Stimulated activated CD8-positive, alpha-beta memory T cell treated with anti-CD3 and anti-CD28 coated beads, Interleukin-7, amount 100 ng/mL, for 1 hour (primary cell): ENCODE measurements at regions not wholly inside any gene's neighbourhood (a gene's known extent, or its start where the extent isn't known, plus 50 kb on each side); places are given as distances from the start of the nearest gene placed in this dataset.

Experiments
- DNase-seq, 2 donors: peaks; one replicate each; pipeline ENCODE4 v3.0.0-alpha.2; 2020; ENCODE audit warnings: low read depth in 2 of 2

DNA sequence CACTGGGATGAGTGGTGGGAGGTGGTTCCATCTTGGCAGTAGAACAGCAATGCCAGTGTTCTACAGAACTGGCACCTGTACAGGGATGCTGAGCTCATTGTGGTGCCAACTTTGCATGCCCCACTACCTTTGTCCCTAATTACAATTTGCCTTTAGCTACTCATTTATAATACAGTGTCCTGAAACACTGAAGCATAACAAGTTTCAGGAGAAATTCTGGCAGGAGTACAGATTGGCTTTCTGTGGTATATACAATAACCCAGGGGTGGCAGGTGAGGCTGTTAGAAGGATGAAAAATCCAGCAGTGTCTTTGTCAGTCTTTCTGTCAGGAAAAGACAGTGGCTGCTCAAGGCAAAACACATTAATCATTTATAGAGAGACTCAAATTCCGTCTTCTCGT lies 240.3 kb downstream of the FAM76B start:
- no peak for DNase-seq

DNA sequence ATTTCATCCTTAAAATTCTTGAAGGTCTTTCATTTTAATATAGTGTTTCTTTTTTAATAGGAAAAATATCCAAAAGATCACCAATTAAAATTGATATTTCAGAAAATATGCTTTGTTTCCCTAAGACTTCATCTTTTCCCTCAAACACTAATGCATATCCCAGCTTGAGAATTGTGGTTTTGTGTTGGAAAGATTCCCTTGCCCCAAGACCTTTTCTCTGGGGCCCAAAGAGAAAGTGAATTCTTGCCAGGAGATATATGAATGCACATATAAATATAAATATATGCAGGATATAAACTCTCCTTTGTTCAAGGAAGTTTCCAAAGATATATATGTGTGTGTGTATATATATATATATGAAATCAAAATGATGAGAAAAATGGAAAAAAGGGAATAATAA lies 241.2 kb downstream of the FAM76B start:
- DNase-seq: no peak

DNA sequence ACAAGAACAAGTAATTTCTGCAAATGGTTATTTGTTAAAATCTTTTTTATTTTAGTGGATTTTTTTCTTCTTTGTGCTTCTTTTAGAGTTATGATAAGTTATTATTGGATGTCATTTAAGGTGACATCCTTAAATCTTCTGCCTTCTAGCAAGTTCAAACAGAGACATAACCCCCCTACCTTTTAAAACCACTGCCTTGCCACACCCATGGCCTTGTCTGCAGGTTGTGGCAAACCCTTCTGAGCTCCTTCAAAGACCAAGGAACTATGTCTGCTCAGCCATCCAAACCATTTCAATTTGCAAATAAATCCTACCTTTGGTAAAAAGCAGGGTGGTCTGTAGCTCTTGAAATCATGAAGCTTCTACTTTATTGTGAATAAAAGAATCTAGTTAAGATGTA lies 241.6 kb downstream of the FAM76B start:
- no peak for DNase-seq

DNA sequence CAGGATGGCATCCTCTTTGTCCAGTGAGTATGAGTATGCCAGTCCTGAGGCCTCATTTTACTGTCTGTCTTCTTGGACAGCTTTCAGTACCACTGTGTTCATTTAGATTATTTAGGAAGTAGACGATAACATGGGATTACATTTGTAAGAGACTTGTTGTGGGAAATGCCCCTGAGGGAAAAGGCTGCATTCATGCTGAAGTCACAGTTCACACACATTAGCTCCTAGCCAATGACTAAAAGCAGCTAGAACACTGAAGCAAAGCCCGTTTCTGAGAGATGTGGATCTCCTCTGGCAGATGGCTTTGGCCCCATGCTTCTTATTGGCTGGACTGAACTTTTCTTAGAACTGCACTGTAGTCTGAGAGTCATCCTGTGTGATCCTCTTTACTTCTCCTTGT lies 242.4 kb downstream of the FAM76B start:
- DNase-seq: no peak

DNA sequence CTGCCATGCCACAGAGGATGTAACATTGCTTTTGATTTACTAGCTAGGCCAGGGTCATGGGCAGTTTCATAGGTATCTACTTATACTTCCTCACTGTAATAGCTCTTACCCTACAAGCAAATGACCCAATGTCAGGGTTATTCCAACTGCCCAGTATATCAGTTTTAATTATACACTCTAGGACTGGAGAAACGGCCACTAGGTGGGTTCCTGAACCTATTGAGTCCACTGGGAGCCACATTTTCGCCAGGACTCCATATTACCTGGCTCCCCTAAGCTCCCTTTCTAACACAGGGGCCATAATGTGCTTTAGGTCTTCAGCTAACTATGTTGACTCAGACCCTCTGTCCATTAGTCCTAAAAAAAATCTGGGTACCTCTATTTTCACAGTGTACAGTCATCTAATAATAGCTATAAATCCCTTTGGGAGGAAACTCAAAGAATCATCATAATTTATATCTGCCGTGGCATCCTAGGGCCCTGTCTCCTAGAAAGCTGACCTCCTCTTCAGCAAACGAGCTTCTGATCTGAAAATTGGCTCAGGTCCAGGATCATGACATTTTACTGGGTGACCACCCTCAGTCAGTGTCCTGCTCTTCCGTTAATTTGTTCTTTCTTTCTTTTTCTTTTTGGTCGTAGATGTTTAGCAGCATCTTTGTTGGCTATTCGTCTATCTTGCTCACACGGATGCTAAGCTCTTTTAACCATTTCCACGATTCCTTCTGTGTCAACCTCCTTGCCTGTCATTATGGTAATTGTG lies 244.3 kb downstream of the FAM76B start:
- no peak for DNase-seq

DNA sequence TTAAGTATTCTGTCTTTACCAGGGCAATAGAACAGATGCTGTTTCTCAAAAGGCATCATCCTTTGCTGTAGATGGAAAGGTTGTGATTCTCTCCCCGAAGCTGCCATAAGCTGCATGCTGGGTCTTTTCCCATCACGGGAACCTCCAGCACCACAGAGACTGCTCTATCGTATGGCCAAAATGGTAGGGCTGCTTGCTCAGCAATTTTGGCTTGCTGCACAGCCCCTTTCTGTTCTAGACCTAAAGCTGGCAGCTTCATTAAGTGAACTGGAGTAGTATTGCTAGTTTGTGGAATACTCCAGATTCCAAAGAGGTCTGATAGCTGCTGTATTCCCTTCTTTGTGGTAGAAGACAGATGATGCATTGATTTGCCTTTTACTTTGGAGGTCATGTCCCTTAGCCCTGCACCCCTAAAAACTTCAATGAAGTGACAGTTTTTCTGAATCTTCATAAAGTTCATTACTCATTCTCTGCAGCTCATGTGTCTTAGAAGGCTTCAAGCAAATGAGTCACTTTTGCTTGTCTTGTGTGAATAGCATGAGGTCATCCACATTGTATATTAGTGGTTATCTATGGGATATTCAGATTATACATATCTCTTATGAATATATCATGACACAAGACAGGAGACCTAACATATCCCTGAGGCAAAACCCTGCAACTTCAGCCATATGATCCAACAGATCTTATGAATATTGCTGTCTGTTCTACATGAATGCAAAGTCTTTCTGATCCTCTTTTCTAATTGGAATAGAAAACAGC lies 245.3 kb downstream of the FAM76B start:
- no peak for DNase-seq

DNA sequence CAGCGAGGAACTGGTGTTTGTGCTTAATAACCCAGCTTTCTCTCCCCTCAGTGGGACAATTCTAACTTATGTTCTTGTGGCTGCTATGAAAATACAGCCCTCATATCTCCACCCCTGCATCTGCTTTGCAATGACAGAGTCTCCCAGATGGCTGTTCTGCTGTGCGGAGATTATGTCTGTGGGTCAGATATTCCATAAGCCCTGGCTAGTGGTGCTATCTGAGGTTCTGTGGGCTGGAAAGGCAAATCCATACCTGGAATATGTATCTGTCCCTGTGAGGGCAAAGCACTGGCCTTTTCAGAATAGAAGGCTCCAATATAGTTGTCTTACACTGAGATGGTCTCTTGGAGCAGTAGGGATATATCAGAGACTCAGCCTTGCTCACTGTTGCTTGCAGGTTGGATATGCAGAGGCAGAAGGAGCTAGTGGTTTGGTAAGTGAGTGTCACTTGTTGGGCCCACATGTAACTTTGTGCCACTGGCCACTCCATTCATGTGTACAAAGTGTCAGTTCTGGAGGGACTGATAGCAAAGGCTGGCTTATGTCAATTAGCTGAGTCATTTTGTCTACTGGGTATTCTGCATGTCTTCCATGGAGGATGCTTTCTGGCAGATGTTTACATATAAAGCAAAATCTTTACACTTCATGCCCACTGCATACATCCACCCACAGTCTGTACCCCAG lies 246.6 kb downstream of the FAM76B start:
- DNase-seq: no peak

DNA sequence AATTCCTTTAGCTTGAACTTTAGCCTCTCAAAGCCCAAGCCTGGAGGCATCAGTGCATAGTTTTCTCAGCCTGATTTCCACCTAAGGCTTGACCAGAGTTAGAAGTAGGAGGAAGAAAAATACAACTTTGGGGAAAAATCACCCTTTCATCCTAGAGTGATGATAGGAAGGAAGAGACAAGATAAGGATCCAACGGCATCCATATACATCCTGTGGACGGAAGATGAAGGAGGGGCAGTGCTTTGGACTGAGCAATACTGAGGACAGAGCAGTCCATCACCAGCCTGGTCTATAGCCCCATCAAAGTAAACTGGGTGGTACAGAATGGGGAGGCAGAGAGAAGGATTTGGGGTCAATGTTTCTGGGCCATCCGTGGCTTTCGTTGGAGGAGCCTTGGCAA lies 247.9 kb downstream of the FAM76B start:
- no peak for DNase-seq

DNA sequence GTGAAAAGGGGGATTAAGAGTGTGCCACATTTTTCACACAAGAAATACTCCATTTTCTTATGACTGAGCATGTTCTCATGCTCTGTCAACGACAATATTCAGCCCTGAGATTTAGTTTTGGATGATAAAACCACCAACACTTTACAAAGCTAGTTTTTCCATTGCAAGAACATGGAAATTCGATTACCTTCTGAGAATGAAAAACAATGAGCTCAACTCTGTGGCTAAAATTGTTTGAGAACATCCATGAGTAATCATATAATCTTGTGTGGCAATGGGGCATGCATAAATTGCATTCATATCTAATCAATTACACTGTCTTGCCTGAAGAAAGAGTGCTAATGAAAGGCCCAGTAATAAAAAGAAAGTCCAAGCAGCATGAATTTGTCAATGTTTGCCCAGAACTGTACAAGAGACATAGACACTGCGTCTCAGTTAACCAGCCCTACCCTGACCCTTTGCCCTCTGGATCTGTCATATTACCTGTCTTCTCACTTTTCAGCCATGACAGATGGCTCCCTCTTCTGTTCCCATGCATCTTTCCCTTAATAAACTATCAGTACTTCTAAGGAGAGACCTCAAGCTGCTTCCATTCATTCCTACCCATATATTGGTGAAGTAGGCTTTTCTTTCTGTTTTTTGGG lies 253.4 kb downstream of the FAM76B start:
- DNase-seq: no peak

DNA sequence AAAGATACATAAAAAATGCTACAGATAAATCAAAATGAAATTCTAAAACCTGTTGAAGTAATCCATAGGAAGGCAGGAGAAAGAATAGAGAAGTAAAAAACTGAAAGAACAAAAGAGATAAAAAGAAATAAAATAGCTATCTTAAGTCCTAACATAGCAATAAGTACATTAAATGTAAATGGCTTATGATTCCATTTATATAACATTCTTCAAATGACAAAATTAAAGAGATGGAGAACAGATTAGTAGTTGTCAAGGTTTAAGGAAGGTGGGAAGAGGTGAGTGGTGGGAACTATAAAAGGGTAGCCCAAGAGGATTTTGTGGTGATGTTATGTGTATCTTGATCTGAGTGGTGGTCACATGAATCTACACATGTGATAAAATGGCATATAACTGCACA lies 254.8 kb downstream of the FAM76B start:
- no peak for DNase-seq

DNA sequence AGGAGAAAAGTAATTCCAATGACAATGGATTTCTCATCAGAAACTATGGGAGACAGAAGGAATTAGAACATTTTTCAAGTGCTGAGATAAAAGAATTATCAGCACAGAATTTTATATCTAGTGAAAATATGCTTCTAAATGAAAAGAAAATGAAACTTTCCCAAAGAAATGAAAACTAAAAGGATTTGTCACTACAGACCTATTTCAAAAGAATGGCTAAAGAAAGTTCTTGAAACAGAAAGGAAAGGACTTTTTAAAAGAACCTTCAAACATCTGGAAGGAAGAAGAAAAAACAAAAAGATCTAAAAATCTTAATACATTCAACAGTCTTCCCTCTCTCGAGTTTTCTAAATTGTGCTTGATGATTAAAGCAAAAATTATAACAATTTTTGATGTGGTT lies 255.4 kb downstream of the FAM76B start:
- no peak for DNase-seq

DNA sequence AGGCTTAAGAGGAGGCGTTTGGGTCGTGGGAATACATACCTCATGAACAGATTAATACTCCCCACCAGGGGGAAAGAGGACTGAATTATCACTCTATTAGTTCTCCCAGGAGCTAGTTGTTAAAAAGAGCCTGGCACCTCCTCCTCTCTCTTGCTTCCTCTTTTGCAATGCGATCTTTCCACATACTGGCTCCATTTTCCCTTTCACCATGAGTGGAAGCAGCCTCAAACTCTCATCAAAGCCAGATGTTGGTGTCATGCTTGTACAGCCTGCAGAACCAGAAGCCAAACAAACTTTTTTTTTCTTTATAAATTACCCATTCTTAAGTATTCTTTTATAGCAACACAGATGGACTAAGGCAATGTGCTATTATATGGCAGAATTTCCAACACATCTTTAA lies 258.5 kb downstream of the FAM76B start:
- no peak for DNase-seq

DNA sequence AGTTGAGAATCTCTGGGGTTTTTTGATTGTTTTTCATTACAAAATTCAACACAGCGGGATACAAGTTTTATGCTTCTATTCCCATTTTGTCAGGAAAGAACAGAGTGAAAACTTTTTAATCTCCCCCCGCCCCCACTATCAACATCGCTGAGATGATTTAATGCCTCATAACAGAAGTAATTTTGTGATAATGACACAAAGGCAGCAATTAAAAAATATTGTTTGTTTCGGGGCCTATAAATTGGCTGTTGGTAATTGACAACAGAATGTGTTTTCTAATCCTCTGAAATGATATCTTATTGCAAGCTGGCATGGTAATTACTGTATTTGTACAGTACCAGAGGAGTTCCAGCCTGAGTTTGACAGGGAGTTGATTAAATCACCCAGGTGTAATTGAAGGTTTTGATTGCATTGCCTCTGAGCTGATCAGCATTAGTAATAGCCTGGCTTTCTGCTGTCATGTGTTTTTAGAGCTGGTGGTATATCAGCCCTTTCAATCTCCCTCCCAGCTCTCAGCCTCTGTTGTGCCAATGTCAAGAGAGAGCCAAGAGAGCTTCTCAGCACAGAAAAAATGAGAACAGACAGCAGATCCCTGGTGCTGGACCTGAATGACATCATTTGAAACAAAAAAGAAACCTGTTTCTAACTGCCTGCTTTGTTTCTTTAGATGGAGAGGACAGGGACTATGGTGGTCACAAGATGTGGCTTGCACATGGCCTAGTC lies 265.1 kb downstream of the FAM76B start:
- no peak for DNase-seq

DNA sequence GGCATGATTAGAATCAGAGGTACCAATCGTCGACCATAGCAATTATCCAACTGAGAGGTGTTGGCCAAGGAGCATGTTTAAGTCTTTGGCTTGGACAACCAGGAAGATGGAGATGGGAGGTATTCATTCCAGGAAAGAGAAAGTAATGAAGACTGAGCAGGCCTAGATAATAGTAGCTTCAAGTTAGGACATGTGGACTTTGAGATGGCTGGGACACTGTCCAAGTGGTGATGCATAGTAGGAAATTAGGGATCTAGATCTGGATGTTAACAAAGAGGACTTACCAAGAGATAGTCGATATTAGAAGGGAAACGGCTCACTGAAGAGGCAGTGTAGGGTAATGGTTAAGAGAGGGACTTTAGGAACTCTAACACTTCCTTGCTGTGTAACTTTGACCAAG lies 266.7 kb downstream of the FAM76B start:
- no peak for DNase-seq

DNA sequence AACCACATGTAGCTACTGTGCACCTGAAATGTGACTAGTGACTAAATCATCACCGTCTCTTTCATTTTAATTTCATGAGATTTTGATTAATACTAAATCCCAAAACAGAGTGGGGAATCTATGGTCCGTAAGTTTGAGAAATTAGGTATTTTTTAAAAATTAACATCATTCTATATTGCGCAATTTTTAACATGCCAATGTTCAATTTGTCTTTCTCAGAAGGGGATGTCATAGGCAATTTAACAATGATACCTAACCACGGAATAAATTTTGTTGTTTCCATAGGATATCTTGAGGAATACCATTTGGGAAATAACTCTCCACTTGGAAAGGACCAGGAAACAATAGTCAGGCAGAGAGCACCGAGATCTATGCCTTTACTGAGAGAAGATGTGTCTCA lies 267.7 kb downstream of the FAM76B start:
- DNase-seq: no peak

DNA sequence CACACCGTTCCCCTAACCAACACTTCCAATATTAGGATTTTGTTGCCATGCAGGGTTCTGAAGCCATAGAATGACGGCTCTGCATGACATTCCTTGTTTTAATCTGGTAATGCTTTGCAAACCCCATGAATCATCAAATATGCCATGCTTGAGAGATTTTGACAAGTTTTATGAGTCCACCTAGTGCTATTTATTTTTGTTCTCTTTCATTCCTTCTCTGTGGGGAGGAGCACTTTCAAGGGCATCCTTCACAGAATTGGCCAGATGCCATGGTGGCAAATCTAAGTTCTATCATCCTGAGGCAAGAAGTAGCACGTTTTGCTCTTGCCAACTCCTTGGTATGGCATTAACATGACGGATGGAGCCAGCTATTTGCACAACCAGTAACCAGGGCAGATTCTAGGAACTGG lies 268.4 kb downstream of the FAM76B start:
- no peak for DNase-seq

DNA sequence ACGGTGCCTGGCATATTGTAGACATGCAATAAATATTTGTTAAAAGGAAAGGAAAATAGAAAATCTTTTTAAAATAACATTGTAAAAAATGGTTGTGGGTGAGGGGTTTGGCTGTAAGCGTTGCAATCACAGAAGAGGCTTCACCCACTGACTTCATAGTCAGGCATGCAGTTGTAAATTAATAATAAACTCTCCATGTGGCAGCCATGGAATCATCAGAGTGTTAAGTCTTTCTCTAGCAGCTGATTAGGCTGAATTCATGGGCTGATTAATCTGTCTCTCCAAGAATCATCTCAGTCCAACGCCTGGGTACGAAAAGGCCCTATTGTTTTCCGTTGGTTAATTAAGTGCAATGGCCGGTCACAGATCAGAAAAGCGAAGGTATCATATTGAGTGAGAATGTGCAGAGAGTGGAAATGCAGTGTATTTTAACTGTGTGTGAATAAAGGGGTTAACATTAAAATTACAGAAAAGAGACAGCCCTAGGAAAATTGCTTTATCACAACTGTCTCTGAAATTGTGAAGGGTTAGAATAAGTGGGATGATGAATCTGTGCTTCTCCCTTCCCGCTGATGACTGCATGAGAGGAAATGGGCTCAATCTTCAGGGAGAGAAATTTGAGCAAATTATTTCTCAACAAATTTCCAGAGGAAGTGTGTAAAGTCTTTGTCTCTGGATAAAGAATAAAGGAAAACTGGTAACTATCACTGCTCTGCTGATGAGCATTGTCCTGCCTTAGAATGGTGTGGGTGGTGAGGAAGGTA lies 269.0 kb downstream of the FAM76B start:
- DNase-seq: no peak

DNA sequence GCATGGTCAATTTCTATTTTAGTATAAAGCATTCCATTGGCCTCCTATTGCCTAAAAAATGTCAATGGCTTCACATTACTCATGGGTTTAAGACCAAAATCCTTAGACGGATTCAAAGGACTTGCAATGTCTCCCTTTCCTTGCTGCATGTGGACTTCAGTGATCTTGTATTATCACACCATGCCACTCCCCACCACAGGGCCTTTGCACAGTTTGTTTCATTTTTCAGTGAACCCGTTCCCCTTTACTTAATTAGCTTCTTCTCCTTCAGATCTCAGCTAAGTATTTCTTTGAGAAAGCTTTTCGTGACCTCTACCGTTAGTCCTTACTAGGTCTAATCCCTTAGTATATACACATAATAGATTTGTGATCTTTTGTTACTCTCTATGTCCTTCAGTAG lies 269.7 kb downstream of the FAM76B start:
- DNase-seq: no peak

DNA sequence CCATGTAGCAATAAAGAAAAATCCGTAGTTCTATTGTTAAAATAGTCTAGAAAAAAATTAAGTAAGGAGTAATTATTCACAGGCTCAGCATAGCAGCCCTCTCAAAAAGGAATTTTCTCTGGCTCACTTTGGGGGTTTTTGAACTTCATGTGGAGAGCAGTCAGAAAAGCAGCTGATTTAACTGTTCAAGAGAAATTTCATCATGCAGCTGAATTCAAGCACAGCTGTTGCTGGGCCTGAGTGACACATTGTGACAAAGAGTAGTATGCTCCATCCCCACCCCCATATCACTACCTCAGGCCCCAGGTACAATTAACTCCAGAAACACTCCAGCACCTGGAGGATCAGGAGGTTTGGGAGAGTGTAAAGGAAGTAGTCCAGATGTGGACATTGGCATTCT lies 272.1 kb downstream of the FAM76B start:
- DNase-seq: no peak

DNA sequence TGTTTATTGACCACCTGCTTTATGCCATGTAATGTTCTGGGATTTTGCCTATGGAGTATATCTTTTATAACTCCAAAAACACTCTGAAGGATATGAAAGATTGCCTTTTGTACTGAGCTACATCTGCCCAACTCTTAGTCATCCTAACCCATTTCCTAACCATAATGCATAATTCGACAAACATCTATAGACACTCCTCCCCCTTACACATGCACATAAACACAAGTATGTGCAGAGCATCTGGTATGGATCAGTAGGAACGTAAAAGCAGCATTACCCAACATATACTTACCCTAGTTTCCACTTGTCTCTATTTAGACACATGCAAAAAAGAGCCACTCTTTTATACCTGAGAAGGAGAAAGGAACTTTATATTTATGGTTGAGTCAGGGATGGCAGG lies 272.8 kb downstream of the FAM76B start:
- DNase-seq: no peak

DNA sequence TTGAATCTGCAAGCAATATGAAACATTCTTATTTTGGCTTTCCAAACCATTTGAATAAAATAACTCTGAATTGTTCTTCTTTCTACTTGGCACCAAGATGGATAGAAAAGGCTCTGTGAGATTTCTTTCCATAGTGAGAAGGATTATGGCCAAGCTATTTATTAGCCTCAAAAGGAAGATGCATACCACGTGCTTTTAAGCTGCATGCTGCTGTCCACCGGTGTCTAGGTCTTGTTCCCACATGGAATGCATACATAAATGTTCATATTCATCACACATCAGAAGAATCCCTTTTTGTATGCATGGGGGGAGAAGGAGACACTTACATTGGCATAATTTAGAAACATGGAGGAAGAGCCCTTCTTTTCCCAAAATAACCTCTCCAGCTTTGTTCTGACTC lies 273.4 kb downstream of the FAM76B start:
- DNase-seq: no peak
